ENCODE measurements at regions not wholly inside any gene's neighbourhood (a gene's known extent, or its start where the extent isn't known, plus 50 kb on each side); places are given as distances from the start of the nearest gene placed in this dataset.

- Histone ChIP-seq H3K79me2 (ENCODE audit: insufficient read depth, low read length) (no peaks in the 10 kb centered on the region), H3K36me3 (ENCODE audit: insufficient read depth, low read length) (no peaks in the 10 kb centered on the region), H3K27ac (ENCODE audit: low read depth, low read length, poor library complexity, severe bottlenecking) (no peak overlapping the region), H3K4me2 (ENCODE audit: low read length) (no peak overlapping the region), H3K27me3 (ENCODE audit: insufficient read depth, low read length) (no peaks in the 10 kb centered on the region), H3K9me3 (ENCODE audit: low read length) (no peaks in the 10 kb centered on the region), H3K4me1 (ENCODE audit: insufficient read depth, low read length, severe bottlenecking) (no peaks in the 10 kb centered on the region), H2AFZ (ENCODE audit: low read length) (no peak overlapping the region), H3K4me3 (ENCODE audit: low read depth, low read length, poor library complexity, severe bottlenecking) (no peak overlapping the region), H3F3A (ENCODE audit: insufficient read depth, low read length) (no peaks in the 10 kb centered on the region), H3K9ac (ENCODE audit: low read length) (no peak overlapping the region), H3K9me2 (ENCODE audit: low read depth, low read length) (no peaks in the 10 kb centered on the region), H4K20me1 (ENCODE audit: insufficient read depth, low read length) (no peaks in the 10 kb centered on the region)
- TF ChIP-seq CTCF (IDR thresholded peaks at IDR 0.05; ENCODE audit: low read length): no peak
- TF ChIP-seq EZH2 (IDR thresholded peaks at IDR 0.05; ENCODE audit: borderline replicate concordance, low read length): no peak
Observed at GRCh38 chr12:107567876-107568619, 117.6 kb upstream of the PWP1 start.

- Histone ChIP-seq H3K4me3 (ENCODE audit: low read depth, low read length, poor library complexity, severe bottlenecking) (no peak overlapping the region), H3K27me3 (ENCODE audit: insufficient read depth, low read length) (no peaks in the 10 kb centered on the region), H3K27ac (ENCODE audit: low read depth, low read length, poor library complexity, severe bottlenecking) (no peak overlapping the region), H2AFZ (ENCODE audit: low read length) (no peak overlapping the region), H3K79me2 (ENCODE audit: insufficient read depth, low read length) (no peaks in the 10 kb centered on the region), H3K4me1 (ENCODE audit: insufficient read depth, low read length, severe bottlenecking) (no peaks in the 10 kb centered on the region), H3K9ac (ENCODE audit: low read length) (no peak overlapping the region), H3K36me3 (ENCODE audit: insufficient read depth, low read length) (no peaks in the 10 kb centered on the region), H3K9me2 (ENCODE audit: low read depth, low read length) (no peaks in the 10 kb centered on the region), H3K4me2 (ENCODE audit: low read length) (no peak overlapping the region), H3F3A (ENCODE audit: insufficient read depth, low read length) (no peaks in the 10 kb centered on the region), H4K20me1 (ENCODE audit: insufficient read depth, low read length) (no peaks in the 10 kb centered on the region), H3K9me3 (ENCODE audit: low read length) (no peaks in the 10 kb centered on the region)
- TF ChIP-seq EZH2 (IDR thresholded peaks at IDR 0.05; ENCODE audit: borderline replicate concordance, low read length): no peak
- TF ChIP-seq CTCF (IDR thresholded peaks at IDR 0.05; ENCODE audit: low read length): no peak
Observed at GRCh38 chr12:107568718-107569117, 116.9 kb upstream of the PWP1 start.

- H3K4me2 ChIP-seq (ENCODE audit: low read length): no peak overlapping the region
- no peaks in the 10 kb centered on the region for H3K36me3 ChIP-seq (ENCODE audit: insufficient read depth, low read length)
- no peaks in the 10 kb centered on the region for H3F3A ChIP-seq (ENCODE audit: insufficient read depth, low read length)
- H2AFZ ChIP-seq (ENCODE audit: low read length): no peak overlapping the region
- H3K27me3 ChIP-seq (ENCODE audit: insufficient read depth, low read length): no peaks in the 10 kb centered on the region
- no peaks in the 10 kb centered on the region for H3K9me3 ChIP-seq (ENCODE audit: low read length)
- no peak overlapping the region for H3K4me3 ChIP-seq (ENCODE audit: low read depth, low read length, poor library complexity, severe bottlenecking)
- TF ChIP-seq EZH2 (IDR thresholded peaks at IDR 0.05; ENCODE audit: borderline replicate concordance, low read length) (no peak), CTCF (IDR thresholded peaks at IDR 0.05; ENCODE audit: low read length) (no peak)
- H3K79me2 ChIP-seq (ENCODE audit: insufficient read depth, low read length): no peaks in the 10 kb centered on the region
- no peaks in the 10 kb centered on the region for H4K20me1 ChIP-seq (ENCODE audit: insufficient read depth, low read length)
- no peaks in the 10 kb centered on the region for H3K9me2 ChIP-seq (ENCODE audit: low read depth, low read length)
- H3K27ac ChIP-seq (ENCODE audit: low read depth, low read length, poor library complexity, severe bottlenecking): no peak overlapping the region
- H3K4me1 ChIP-seq (ENCODE audit: insufficient read depth, low read length, severe bottlenecking): no peaks in the 10 kb centered on the region
- no peak overlapping the region for H3K9ac ChIP-seq (ENCODE audit: low read length)
Observed at GRCh38 chr12:107570721-107571120, 114.9 kb upstream of the PWP1 start.

Data from OCI-LY1 (cell line).